Neural cell (in vitro differentiated cells): ENCODE measurements at regions not wholly inside any gene's neighbourhood (a gene's known extent, or its start where the extent isn't known, plus 50 kb on each side); places are given as distances from the start of the nearest gene placed in this dataset.

Source experiments
- CTCF ChIP-seq: fragments of 450-650 bp; IDR thresholded peaks from 2 replicates; pipeline ENCODE4 v1.5.1; 2014; ENCODE audit warnings: antibody characterized with exemption, mild to moderate bottlenecking, moderate library complexity; ENCODE audit not compliant: poor library complexity, severe bottlenecking
- EP300 ChIP-seq: fragments of 450-650 bp; conservative IDR thresholded peaks from 2 replicates; pipeline ENCODE4 v1.6.1; 2014; ENCODE audit warnings: antibody characterized with exemption, mild to moderate bottlenecking, moderate library complexity; ENCODE audit not compliant: poor library complexity, severe bottlenecking
- EZH2 ChIP-seq: fragments of 200-600, 300-800 bp; shearing (Covaris generic), sonication (generic); IDR thresholded peaks from 2 replicates; pipeline ENCODE4 v1.6.1; 2014; ENCODE audit warnings: antibody characterized with exemption, low read length, borderline replicate concordance, mild to moderate bottlenecking; ENCODE audit not compliant: insufficient read depth, poor library complexity, severe bottlenecking
- POLR2AphosphoS5 ChIP-seq: IDR thresholded peaks from 2 replicates; pipeline ENCODE4 v1.6.1; 2012
- RAD21 ChIP-seq: fragments of 450-650 bp; conservative IDR thresholded peaks from 2 replicates; pipeline ENCODE4 v1.6.1; 2014; ENCODE audit warnings: antibody characterized with exemption, mild to moderate bottlenecking, moderate library complexity
- REST ChIP-seq: IDR thresholded peaks from 2 replicates; pipeline ENCODE4 v1.6.1; 2012; ENCODE audit warnings: borderline replicate concordance
- SMC3 ChIP-seq: fragments of 450-650 bp; conservative IDR thresholded peaks from 2 replicates; pipeline ENCODE4 v1.6.1; 2014; ENCODE audit warnings: antibody characterized with exemption, mild to moderate bottlenecking, moderate library complexity; ENCODE audit not compliant: poor library complexity
- TAF1 ChIP-seq: IDR thresholded peaks from 2 replicates; pipeline ENCODE4 v1.6.1; 2012; ENCODE audit warnings: low read depth

- TF ChIP-seq CTCF (no peak), RAD21 (no peak), EZH2 (no peak), POLR2AphosphoS5 (no peak), SMC3 (no peak), EP300 (no peak), TAF1 (no peak), REST (no peak)
These were observed 324.6 kb upstream of the PROK2 start for GRCh38 chr3:72109327-72110259.
